ENCODE measurements at regions not wholly inside any gene's neighbourhood (a gene's known extent, or its start where the extent isn't known, plus 50 kb on each side); places are given as distances from the start of the nearest gene placed in this dataset.

GRCh38 chr12:46531804-46532203 is 159.2 kb upstream of the SLC38A2 start:
- H3K79me2 ChIP-seq (ENCODE audit: insufficient read depth, low read length), result no peaks in the 10 kb centered on the region
- H3K4me1 Mint-ChIP-seq, result peaks cover 12% of the 10 kb centered on the region
- no peak for TF ChIP-seq CTCF (IDR thresholded peaks at IDR 0.05)
- no peak overlapping the region for H3K4me3 ChIP-seq (replicated peaks in 1 of 3; ENCODE audit: low read depth in 2 of 3, low read length in 3 of 3)
- no peaks in the 10 kb centered on the region for H3K27me3 Mint-ChIP-seq (ENCODE audit: low read depth in 3 of 3)
- H3K4me2 ChIP-seq (replicated peaks; ENCODE audit: extremely low read depth, low read length, poor library complexity, severe bottlenecking), result no peak overlapping the region
- H3K36me3 Mint-ChIP-seq, result peaks cover 0 to 3% of the 10 kb centered on the region in 2 donors
- H3K4me1 ChIP-seq (ENCODE audit: control insufficient read depth in 1 of 2, insufficient read depth in 2 of 2, low read length in 2 of 2), result peaks cover 9 to 10% of the 10 kb centered on the region in 2 donors
- no peak for DNase-seq
- H3K9ac ChIP-seq (ENCODE audit: insufficient read depth, low read length, poor library complexity, severe bottlenecking), result no peak overlapping the region
- 100% methylated on average over 2 of the region's 3 CpGs for WGBS (ENCODE audit: insufficient coverage)
- no peaks in the 10 kb centered on the region for H3K36me3 ChIP-seq (replicated peaks in 1 of 2; ENCODE audit: control insufficient read depth in 1 of 2, insufficient read depth in 2 of 2, low read length in 2 of 2)
- H3K27ac ChIP-seq (ENCODE audit: low read depth in 1 of 2, low read length in 2 of 2), result no peak overlapping the region
- H3K27ac Mint-ChIP-seq, result no peak overlapping the region
- no peaks in the 10 kb centered on the region for H4K20me1 ChIP-seq (ENCODE audit: insufficient read depth, low read length)
- H3K9me3 ChIP-seq (replicated peaks in 1 of 2; ENCODE audit: control insufficient read depth in 1 of 2, insufficient read depth in 1 of 2, low read length in 2 of 2), result peaks cover 13 to 20% of the 10 kb centered on the region in 2 donors
- no peaks in the 10 kb centered on the region for H3K27me3 ChIP-seq (ENCODE audit: control insufficient read depth in 2 of 2, insufficient read depth in 2 of 2, low read length in 2 of 2)
- peaks cover 7 to 29% (median 20%) of the 10 kb centered on the region in 7 donors for H3K9me3 Mint-ChIP-seq
- intact Hi-C loops (cut with micrococcal nuclease), result no loop called here
- no peak overlapping the region for H2AFZ ChIP-seq (ENCODE audit: insufficient read depth, low read depth, low read length, poor library complexity, severe bottlenecking)
- H3K4me3 Mint-ChIP-seq, result no peak overlapping the region

GRCh38 chr12:46531059-46531785 is 158.6 kb upstream of the SLC38A2 start:
- Mint-ChIP-seq H3K36me3 (peaks cover 0 to 3% of the 10 kb centered on the region in 2 donors), H3K4me3 (no peak overlapping the region), H3K27me3 (ENCODE audit: low read depth in 3 of 3) (no peaks in the 10 kb centered on the region), H3K4me1 (peaks cover 6% of the 10 kb centered on the region), H3K27ac (no peak overlapping the region), H3K9me3 (peaks cover 7 to 29% (median 20%) of the 10 kb centered on the region in 7 donors)
- intact Hi-C loops (cut with micrococcal nuclease), result no loop called here
- Histone ChIP-seq H3K79me2 (ENCODE audit: insufficient read depth, low read length) (no peaks in the 10 kb centered on the region), H4K20me1 (ENCODE audit: insufficient read depth, low read length) (no peaks in the 10 kb centered on the region), H3K27me3 (ENCODE audit: control insufficient read depth in 2 of 2, insufficient read depth in 2 of 2, low read length in 2 of 2) (no peaks in the 10 kb centered on the region), H2AFZ (ENCODE audit: insufficient read depth, low read depth, low read length, poor library complexity, severe bottlenecking) (no peak overlapping the region), H3K4me3 (replicated peaks in 1 of 3; ENCODE audit: low read depth in 2 of 3, low read length in 3 of 3) (no peak overlapping the region), H3K4me1 (ENCODE audit: control insufficient read depth in 1 of 2, insufficient read depth in 2 of 2, low read length in 2 of 2) (peaks cover 5% of the 10 kb centered on the region in 2 donors), H3K4me2 (replicated peaks; ENCODE audit: extremely low read depth, low read length, poor library complexity, severe bottlenecking) (no peak overlapping the region), H3K36me3 (replicated peaks in 1 of 2; ENCODE audit: control insufficient read depth in 1 of 2, insufficient read depth in 2 of 2, low read length in 2 of 2) (no peaks in the 10 kb centered on the region), H3K27ac (ENCODE audit: low read depth in 1 of 2, low read length in 2 of 2) (no peak overlapping the region), H3K9me3 (replicated peaks in 1 of 2; ENCODE audit: control insufficient read depth in 1 of 2, insufficient read depth in 1 of 2, low read length in 2 of 2) (peaks cover 13 to 20% of the 10 kb centered on the region in 2 donors), H3K9ac (ENCODE audit: insufficient read depth, low read length, poor library complexity, severe bottlenecking) (no peak overlapping the region)
- WGBS (ENCODE audit: insufficient coverage), result 94% methylated on average over 4 of the region's 6 CpGs
- no peak for DNase-seq
- TF ChIP-seq CTCF (IDR thresholded peaks at IDR 0.05), result no peak

Data from CD14-positive monocyte (primary cell).